ENCODE measurements at regions not wholly inside any gene's neighbourhood (a gene's known extent, or its start where the extent isn't known, plus 50 kb on each side); places are given as distances from the start of the nearest gene placed in this dataset.
"Not testable (repeated sequence)": the region's sequence is repeated elsewhere in the genome, so short reads cannot be mapped to it uniquely, and the experiment has no call there.

DNA sequence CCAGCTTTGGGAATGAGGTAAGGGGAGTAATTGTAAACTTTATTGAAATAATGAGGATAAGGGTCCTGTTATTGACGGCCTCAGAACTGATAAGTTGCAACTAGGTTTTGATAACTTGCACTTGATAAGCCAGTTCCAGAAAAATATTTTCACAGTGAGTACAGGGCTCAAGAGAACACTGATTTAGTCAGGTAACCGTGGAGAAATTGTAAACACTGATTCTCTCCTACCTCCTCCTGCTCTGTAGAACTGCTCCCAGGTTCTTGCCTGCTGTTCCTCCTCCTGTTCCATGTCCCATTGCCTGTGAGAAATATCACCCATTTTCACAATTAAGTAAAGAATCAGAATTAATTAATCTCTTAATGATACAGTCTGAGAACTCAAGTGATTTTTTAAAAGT, 55.0 kb upstream of the CXXC4 start:
- DNase-seq (ENCODE audit: low read depth), result no peak

DNA sequence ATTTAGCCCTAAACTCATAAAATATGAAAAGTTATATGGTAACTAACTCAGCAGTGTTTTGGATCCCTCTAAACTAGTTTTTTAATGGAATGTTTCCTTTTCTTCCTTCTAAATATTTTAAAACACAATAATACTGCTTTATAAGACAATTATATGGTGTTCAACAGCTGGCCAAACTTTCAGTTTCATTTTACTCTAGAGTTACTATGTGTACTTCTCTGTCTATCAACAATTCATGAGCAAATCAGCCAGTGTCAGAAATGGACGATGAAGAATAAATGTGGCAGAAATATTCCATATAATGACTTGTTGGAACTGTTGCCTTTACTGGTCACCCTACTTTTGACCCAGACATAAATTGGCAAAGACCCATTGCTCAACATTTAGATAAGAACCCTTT, 64.8 kb upstream of the CXXC4 start:
- no peak for DNase-seq (ENCODE audit: low read depth)

- DNase-seq (ENCODE audit: low read depth), result no peak
Measured at GRCh38 chr4:104571341-104571740, 76.6 kb upstream of the CXXC4 start.

DNA sequence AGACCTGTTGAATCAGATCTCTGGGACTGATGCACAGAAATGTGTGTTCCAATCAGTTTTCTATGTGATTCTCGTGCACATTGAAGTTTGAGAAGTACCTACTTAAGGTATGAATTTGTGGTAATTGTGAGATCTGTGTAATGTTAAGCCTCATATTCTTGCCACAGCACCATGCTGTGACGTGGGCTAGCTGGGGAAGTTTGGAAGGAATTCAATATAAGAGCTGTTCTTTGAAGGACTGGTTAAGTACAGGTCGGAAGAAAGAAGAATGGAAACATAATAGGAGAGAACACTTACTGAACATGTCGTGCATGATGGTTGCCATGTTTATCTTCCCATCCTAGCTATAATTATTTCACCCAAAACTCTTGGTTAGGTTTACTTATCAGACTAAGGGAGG, 79.7 kb upstream of the CXXC4 start:
- no peak for DNase-seq (ENCODE audit: low read depth)

DNA sequence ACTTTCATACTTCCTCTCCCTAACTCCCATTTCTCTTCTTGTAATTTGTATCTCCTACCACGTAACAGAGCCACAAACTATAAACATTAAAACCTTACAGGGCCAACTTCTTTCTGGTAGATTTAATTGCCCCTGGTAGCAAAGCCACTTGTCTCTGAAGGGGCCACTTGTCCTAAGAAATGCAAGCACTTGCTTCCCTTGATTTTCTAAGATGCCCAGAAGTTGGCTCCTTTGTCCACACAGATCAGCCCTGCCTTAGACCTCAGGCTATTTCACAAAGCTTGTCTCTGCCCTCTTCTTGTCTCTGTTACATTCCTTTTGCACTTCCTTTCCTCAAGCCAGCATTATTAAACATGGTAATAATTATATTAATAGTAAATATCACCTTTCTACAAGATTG, 80.6 kb upstream of the CXXC4 start:
- DNase-seq (ENCODE audit: low read depth), result no peak

- DNase-seq (ENCODE audit: low read depth), result no peak
Measured at GRCh38 chr4:104577405-104577804, 82.7 kb upstream of the CXXC4 start.

DNA sequence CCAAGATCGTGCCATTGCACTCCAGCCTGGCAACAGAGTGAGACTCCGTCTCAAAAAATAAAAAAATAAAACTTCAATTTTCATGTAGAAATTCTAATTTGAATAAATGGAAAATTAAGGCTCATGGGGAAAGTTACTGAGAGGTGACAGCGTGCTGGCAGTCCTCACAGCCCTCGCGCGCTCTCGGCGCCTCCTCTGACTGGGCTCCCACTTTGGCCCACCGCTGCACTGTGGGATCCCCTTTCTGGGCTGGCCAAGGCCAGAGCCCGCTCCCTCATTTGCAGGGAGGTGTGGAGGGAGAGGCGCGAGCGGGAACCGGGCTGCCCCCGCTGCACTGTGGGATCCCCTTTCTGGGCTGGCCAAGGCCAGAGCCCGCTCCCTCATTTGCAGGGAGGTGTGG, 86.8 kb upstream of the CXXC4 start:
- DNase-seq (ENCODE audit: low read depth), result not testable (repeated sequence)

- DNase-seq (ENCODE audit: low read depth), result not testable (repeated sequence)
Measured at GRCh38 chr4:104582056-104582455, 87.4 kb upstream of the CXXC4 start.

GRCh38 chr4:104589264-104589868, 94.7 kb upstream of the CXXC4 start:
- no peak for DNase-seq (ENCODE audit: low read depth)

GRCh38 chr4:104591510-104591911, 96.8 kb upstream of the CXXC4 start:
- DNase-seq (ENCODE audit: low read depth), result no peak

DNA sequence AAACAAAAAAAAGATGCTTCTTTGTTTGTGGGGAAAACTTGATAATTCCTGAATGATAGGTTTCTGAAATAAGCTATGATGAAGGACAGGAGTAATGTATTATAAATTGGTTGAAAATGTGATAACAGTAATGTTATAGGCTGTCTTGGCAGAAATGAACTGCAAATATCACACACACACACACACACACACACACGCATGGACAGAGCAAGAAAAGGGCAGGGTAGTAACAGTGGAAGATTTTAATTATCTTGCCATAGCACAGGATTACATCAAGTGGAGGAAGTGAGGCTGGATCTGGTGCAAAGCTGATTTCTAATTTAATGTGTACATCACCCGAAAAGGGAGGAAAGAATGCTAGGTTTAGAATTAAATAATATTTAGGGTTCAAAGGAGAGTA, 97.5 kb upstream of the CXXC4 start:
- no peak for DNase-seq (ENCODE audit: low read depth)

GRCh38 chr4:104593019-104593418, 98.3 kb upstream of the CXXC4 start:
- no peak for DNase-seq (ENCODE audit: low read depth)

DNA sequence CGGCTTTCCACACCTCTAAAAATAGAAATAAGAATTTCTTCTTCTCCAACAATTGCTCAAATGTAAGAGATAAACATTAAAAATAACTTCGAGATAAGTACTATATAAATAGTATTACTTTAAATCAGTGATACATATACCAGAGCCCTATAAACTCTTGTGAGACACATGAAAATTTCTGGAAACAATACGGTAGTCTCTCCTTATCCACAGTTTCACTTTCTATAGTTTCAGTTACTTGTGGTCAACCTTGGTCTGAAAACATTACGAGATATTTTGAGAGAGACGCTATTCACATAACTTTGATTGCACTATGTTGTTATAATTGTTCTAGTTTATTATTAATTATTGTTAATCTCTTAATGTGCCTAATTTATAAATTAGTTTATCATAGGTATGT, 101.5 kb upstream of the CXXC4 start:
- no peak for DNase-seq (ENCODE audit: low read depth)

DNA sequence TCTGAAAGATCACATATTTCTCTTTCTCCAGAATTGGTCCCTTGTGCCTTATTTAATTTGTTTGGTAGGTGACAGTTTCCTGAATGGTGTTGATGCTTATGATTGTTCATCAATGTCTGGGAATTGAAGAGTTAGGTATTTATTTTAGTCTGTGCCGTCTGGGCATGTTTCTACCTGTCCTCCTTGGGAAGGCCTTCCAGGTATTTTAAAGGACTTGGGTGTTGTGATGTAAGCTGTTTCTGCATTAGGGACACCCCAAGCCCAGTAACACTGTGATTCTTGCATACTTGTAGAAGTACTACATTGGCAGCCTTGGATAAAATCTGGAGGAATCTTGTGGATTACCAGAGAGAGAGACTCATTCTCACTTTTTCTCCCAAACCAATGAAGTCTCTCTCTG, 120.8 kb upstream of the CXXC4 start:
- DNase-seq (ENCODE audit: low read depth), result no peak

DNA sequence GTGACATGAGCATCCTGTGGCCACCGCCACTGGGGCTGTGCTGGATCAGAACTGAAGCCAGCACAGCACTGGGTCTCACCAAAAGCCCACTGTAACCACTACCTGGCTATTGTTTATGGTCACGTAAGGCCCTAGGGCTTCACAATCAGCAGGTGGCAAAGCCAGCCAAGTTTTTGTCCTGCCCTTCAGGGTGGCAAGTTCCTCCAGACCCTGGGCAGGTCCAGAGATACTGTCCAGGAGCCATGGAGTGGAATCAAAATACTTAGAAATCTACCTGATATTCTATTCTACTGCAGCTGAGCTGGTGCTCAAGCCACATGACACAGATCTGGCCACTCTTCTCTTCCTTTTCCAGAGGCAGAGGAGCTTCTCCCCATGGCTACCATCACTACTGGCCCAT, 121.2 kb upstream of the CXXC4 start:
- DNase-seq (ENCODE audit: low read depth), result no peak

DNA sequence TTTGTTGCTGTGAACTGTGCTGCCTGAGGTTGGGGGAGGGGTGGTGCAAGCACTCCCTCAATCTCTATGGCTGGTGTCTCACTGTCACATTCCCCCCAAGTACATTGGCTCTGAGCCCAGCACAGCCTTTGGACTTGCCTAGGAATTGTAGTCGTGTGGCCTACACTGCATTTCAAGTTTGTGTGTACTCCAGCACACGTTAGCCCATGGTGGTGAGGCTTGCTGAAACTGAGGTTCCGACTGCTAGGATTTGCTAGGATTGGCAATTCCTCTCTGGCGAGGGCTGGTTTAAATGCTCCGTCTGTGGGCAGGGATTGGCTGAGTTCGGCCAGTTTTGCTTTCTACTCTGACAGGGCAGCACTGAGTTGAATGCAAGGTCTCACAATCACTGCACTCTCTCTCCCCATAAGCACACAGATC, 121.7 kb upstream of the CXXC4 start:
- DNase-seq (ENCODE audit: low read depth), result no peak

- DNase-seq (ENCODE audit: low read depth), result no peak
Measured at GRCh38 chr4:104625706-104626105, 131.0 kb upstream of the CXXC4 start.

- no peak for DNase-seq (ENCODE audit: low read depth)
Measured at GRCh38 chr4:104629601-104630000, 134.9 kb upstream of the CXXC4 start.

GRCh38 chr4:104630272-104630671, 135.6 kb upstream of the CXXC4 start:
- DNase-seq (ENCODE audit: low read depth), result no peak

GRCh38 chr4:104631000-104631399, 136.3 kb upstream of the CXXC4 start:
- no peak for DNase-seq (ENCODE audit: low read depth)

DNA sequence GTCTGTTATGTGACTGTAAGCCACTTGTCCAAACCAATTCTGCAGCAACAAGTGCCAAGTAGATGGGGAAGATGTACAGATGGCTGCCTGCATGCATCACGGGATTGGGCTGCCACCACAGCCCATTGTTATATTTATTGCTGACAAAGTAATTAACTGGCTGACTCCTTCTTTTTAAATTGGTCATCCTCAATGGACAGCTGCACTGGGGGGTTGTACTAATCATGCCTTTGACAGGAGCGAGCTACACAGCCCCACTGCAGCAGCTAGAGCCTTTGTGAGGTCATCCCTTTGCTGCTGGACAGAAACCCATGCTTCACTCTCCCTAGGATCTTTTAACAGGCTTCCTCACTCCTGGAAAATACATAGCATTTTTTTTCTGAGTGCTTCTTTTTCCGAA, 146.7 kb upstream of the CXXC4 start:
- no peak for DNase-seq (ENCODE audit: low read depth)

DNA sequence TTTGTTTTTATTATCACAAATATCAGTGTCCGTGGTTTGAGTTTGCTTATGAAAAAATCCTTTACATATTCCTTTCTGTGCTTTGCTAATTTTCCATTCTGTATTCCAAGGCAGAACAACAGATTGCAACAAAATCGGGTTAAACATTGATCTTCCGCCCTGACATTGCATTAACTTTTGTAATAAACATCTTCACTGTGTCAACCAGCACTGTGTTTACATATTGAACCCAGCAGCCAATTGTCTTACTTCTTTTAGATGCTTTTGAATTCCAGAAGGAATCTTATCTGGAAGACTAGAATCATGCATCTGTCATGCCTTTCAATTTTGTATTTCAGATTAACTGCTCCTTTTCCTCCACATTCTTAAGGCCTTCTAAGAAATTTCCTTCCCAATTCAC, 147.8 kb upstream of the CXXC4 start:
- no peak for DNase-seq (ENCODE audit: low read depth)

- DNase-seq (ENCODE audit: low read depth), result no peak
Measured at GRCh38 chr4:104643805-104644204, 149.1 kb upstream of the CXXC4 start.

GRCh38 chr4:104649631-104650030, 154.9 kb upstream of the CXXC4 start:
- DNase-seq (ENCODE audit: low read depth), result no peak

DNA sequence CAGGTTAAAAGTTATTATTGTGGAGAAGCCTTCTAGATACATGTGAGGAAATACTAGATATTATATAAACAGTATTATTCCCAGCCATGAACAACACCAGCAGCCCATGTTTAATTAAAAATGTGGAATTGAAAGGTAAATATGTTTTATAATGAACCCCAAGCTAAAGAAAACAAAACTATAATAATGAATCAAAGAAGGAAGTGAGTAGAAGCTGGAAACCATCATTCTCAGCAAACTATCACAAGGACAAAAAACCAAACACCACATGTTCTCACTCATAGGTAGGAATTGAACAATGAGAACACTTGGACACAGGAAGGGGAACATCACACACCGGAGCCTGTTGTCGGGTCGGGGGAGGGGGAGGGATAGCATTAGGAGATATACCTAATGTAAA, 167.6 kb upstream of the CXXC4 start:
- not testable (repeated sequence) for DNase-seq (ENCODE audit: low read depth)

Data from stimulated activated CD8-positive, alpha-beta memory T cell treated with anti-CD3 and anti-CD28 coated beads, Interleukin-7, amount 100 ng/mL, for 24 hours (primary cell).